Ascending aorta (tissue), 2 donors: ENCODE measurements at regions not wholly inside any gene's neighbourhood (a gene's known extent, or its start where the extent isn't known, plus 50 kb on each side); places are given as distances from the start of the nearest gene placed in this dataset.

Source experiments
- DNase-seq, 2 donors: peaks; one replicate each; pipeline ENCODE4 v3.0.0-alpha.2; 2019; ENCODE audit warnings: low spot score in 2 of 2
- H3K27ac ChIP-seq, 2 donors: fragments of 200-600 bp; sonication (generic); one replicate each; pipeline ENCODE4 v1.5.1; 2016 to 2017; ENCODE audit warnings: mild to moderate bottlenecking in 1 of 2
- H3K27me3 ChIP-seq: fragments of 200-600 bp; sonication (generic); one replicate; pipeline ENCODE4 v1.5.1; 2017
- H3K36me3 ChIP-seq, 2 donors: fragments of 200-600 bp; sonication (generic); one replicate each; pipeline ENCODE4 v1.5.1; 2016
- H3K4me1 ChIP-seq, 2 donors: fragments of 200-600 bp; sonication (generic); one replicate each; pipeline ENCODE4 v1.5.1; 2016 to 2017; ENCODE audit warnings: mild to moderate bottlenecking in 1 of 2
- H3K4me3 ChIP-seq, 2 donors: fragments of 200-600 bp; sonication (generic); one replicate each; pipeline ENCODE4 v1.5.1; 2016 to 2017; ENCODE audit warnings: mild to moderate bottlenecking in 1 of 2
- H3K9me3 ChIP-seq, 2 donors: fragments of 200-600 bp; sonication (generic); one replicate each; pipeline ENCODE4 v1.5.1; 2016
- CTCF ChIP-seq, 3 experiments: fragments of 200-600 bp in 2 of 3; fragments of 450-650 bp in 1 of 3; sonication (generic) in 2 of 3; IDR thresholded peaks; one replicate each; pipeline ENCODE4 v1.5.1; 2016 to 2019; ENCODE audit warnings: antibody characterized with exemption in 3 of 3, mild to moderate bottlenecking in 1 of 3, moderate library complexity in 1 of 3
- intact Hi-C: fragments of 100-400 bp; cut with DNase I; formaldehyde crosslinking; loops from one replicate; pipeline ENCODE4 v1.15.1; 2023

GRCh38 chr5:158147227-158147626, 288.3 kb upstream of the CLINT1 start:
- intact Hi-C loops, result no loop called here
- H3K27ac ChIP-seq, result no peak overlapping the region
- H3K9me3 ChIP-seq, result no peaks in the 10 kb centered on the region
- no peak overlapping the region for H3K4me3 ChIP-seq
- no peak for TF ChIP-seq CTCF (IDR thresholded peaks at IDR 0.05)
- H3K4me1 ChIP-seq, result peaks cover 0 to 5% of the 10 kb centered on the region in 2 donors
- H3K27me3 ChIP-seq, result no peaks in the 10 kb centered on the region
- DNase-seq, result no peak
- no peaks in the 10 kb centered on the region for H3K36me3 ChIP-seq

- TF ChIP-seq CTCF (IDR thresholded peaks at IDR 0.05), result no peak
- no peaks in the 10 kb centered on the region for H3K9me3 ChIP-seq
- no peaks in the 10 kb centered on the region for H3K27me3 ChIP-seq
- no peak overlapping the region for H3K27ac ChIP-seq
- no peaks in the 10 kb centered on the region for H3K36me3 ChIP-seq
- no peak for DNase-seq
- intact Hi-C loops, result no loop called here
- no peak overlapping the region for H3K4me3 ChIP-seq
- H3K4me1 ChIP-seq, result peaks cover 0 to 5% of the 10 kb centered on the region in 2 donors
These were observed 286.9 kb upstream of the CLINT1 start for GRCh38 chr5:158145827-158146226.

- H3K36me3 ChIP-seq, result no peaks in the 10 kb centered on the region
- no peak for TF ChIP-seq CTCF (IDR thresholded peaks at IDR 0.05)
- no peak for DNase-seq
- intact Hi-C loops, result no loop called here
- H3K4me1 ChIP-seq, result peaks cover 0 to 5% of the 10 kb centered on the region in 2 donors
- H3K9me3 ChIP-seq, result no peaks in the 10 kb centered on the region
- H3K27me3 ChIP-seq, result no peaks in the 10 kb centered on the region
- no peak overlapping the region for H3K27ac ChIP-seq
- H3K4me3 ChIP-seq, result no peak overlapping the region
These were observed 284.1 kb upstream of the CLINT1 start for GRCh38 chr5:158143081-158143480.

GRCh38 chr5:158142156-158142555, 283.2 kb upstream of the CLINT1 start:
- no peaks in the 10 kb centered on the region for H3K9me3 ChIP-seq
- no peak overlapping the region for H3K27ac ChIP-seq
- intact Hi-C loops, result no loop called here
- H3K4me1 ChIP-seq, result peaks cover 0 to 5% of the 10 kb centered on the region in 2 donors
- H3K36me3 ChIP-seq, result no peaks in the 10 kb centered on the region
- DNase-seq, result no peak
- H3K27me3 ChIP-seq, result no peaks in the 10 kb centered on the region
- H3K4me3 ChIP-seq, result no peak overlapping the region
- no peak for TF ChIP-seq CTCF (IDR thresholded peaks at IDR 0.05)

- TF ChIP-seq CTCF (IDR thresholded peaks at IDR 0.05), result no peak
- no peaks in the 10 kb centered on the region for H3K9me3 ChIP-seq
- H3K27me3 ChIP-seq, result no peaks in the 10 kb centered on the region
- no peak for DNase-seq
- intact Hi-C loops, result no loop called here
- no peak overlapping the region for H3K4me3 ChIP-seq
- H3K4me1 ChIP-seq, result no peaks in the 10 kb centered on the region
- H3K27ac ChIP-seq, result no peak overlapping the region
- no peaks in the 10 kb centered on the region for H3K36me3 ChIP-seq
These were observed 281.3 kb upstream of the CLINT1 start for GRCh38 chr5:158140120-158140731.

- Histone ChIP-seq H3K36me3 (no peaks in the 10 kb centered on the region), H3K4me1 (no peaks in the 10 kb centered on the region), H3K4me3 (no peak overlapping the region), H3K9me3 (no peaks in the 10 kb centered on the region), H3K27me3 (no peaks in the 10 kb centered on the region), H3K27ac (no peak overlapping the region)
- TF ChIP-seq CTCF (IDR thresholded peaks at IDR 0.05), result no peak
- no peak for DNase-seq
- intact Hi-C loops, result no loop called here
These were observed 280.2 kb upstream of the CLINT1 start for GRCh38 chr5:158139161-158139560.
